SK-N-SH (cell line): ENCODE measurements at regions not wholly inside any gene's neighbourhood (a gene's known extent, or its start where the extent isn't known, plus 50 kb on each side); places are given as distances from the start of the nearest gene placed in this dataset.

Experiments used
- CTCF ChIA-PET: fragments of 300-600, 350-600 bp; formaldehyde crosslinking; extraction: SDS; loops from one replicate; lab custom pipeline; 2021; lab: Yijun Ruan, JAX
- POLR2A ChIA-PET: fragments of 350-600 bp; sonication (Branson Sonifier 250); formaldehyde crosslinking; extraction: SDS; loops from one replicate; lab custom pipeline; 2020; ENCODE audit warnings: antibody characterized with exemption, inconsistent platforms; lab: Yijun Ruan, JAX
- DNase-seq: peaks from one replicate; pipeline ENCODE4 v3.0.0; 2012
- H2AFZ ChIP-seq: fragments of 200-600 bp; sonication (generic); 2 replicates; pipeline ENCODE4 v1.8.1; 2016; ENCODE audit warnings: antibody characterized with exemption, mild to moderate bottlenecking, low read depth
- H3F3A ChIP-seq: fragments of 200-600 bp; sonication (generic); replicated peaks from 2 replicates; pipeline ENCODE3; 2016; ENCODE audit warnings: antibody characterized with exemption, mild to moderate bottlenecking; ENCODE audit not compliant: insufficient read depth
- H3K27ac ChIP-seq, 2 experiments: fragments of 200-500 bp in 1 of 2; fragments of 200-600 bp in 1 of 2; sonication (Bioruptor generic) in 1 of 2; sonication (generic), shearing (Covaris generic) in 1 of 2; 2 replicates each; pipeline versions ENCODE4 v1.5.1 to v1.6.1; 2014 to 2016; ENCODE audit warnings: low read depth in 2 of 2, inconsistent platforms in 1 of 2, low read length in 1 of 2, mild to moderate bottlenecking in 1 of 2, mixed read lengths in 1 of 2
- H3K27me3 ChIP-seq: fragments of 200-600 bp; sonication (generic), shearing (Covaris generic); 2 replicates; pipeline ENCODE4 v1.6.1; 2016; ENCODE audit warnings: mixed run types; ENCODE audit not compliant: insufficient read depth
- H3K36me3 ChIP-seq, 2 experiments: fragments of 200-500 bp in 1 of 2; fragments of 200-600 bp in 1 of 2; sonication (Bioruptor generic) in 1 of 2; sonication (generic) in 1 of 2; replicated peaks in 1 of 2; 2 replicates each; pipeline versions ENCODE3 to v1.5.1; 2014 to 2016; ENCODE audit warnings: low read length in 1 of 2, mild to moderate bottlenecking in 1 of 2; ENCODE audit not compliant: insufficient read depth in 2 of 2, control insufficient read depth in 1 of 2
- H3K4me1 ChIP-seq, 2 experiments: fragments of 200-500 bp in 1 of 2; fragments of 200-600 bp in 1 of 2; sonication (Bioruptor generic) in 1 of 2; sonication (generic), shearing (Covaris generic) in 1 of 2; 2 replicates each; pipeline versions ENCODE4 v1.5.1 to v1.6.1; 2014 to 2016; ENCODE audit warnings: low read depth in 1 of 2, low read length in 1 of 2, mixed run types in 1 of 2; ENCODE audit not compliant: insufficient read depth in 2 of 2, control insufficient read depth in 1 of 2
- H3K4me2 ChIP-seq: fragments of 200-600 bp; sonication (generic), shearing (Covaris generic); 2 replicates; pipeline ENCODE4 v1.6.1; 2017; ENCODE audit warnings: mixed run types
- H3K4me3 ChIP-seq, 2 experiments: fragments of 200-500 bp in 1 of 2; fragments of 200-600 bp in 1 of 2; sonication (Bioruptor generic) in 1 of 2; sonication (generic), shearing (Covaris generic) in 1 of 2; 2 replicates each; pipeline versions ENCODE4 v1.5.1 to v1.8.1; 2014 to 2016; ENCODE audit warnings: low read depth in 2 of 2, inconsistent platforms in 1 of 2, low read length in 1 of 2, mild to moderate bottlenecking in 1 of 2, mixed read lengths in 1 of 2, moderate library complexity in 1 of 2
- H3K79me2 ChIP-seq: fragments of 200-600 bp; sonication (generic); 2 replicates; pipeline ENCODE4 v1.8.1; 2017; ENCODE audit warnings: mild to moderate bottlenecking; ENCODE audit not compliant: insufficient read depth
- H3K9ac ChIP-seq: fragments of 200-600 bp; sonication (generic); 2 replicates; pipeline ENCODE4 v1.6.1; 2017; ENCODE audit warnings: mixed run types
- H3K9me2 ChIP-seq: fragments of 200-600 bp; sonication (generic); 2 replicates; pipeline ENCODE4 v1.6.1; 2017; ENCODE audit warnings: mixed run types
- H3K9me3 ChIP-seq: fragments of 200-600 bp; sonication (generic); 2 replicates; pipeline ENCODE4 v1.6.1; 2017; ENCODE audit warnings: mixed run types, mild to moderate bottlenecking, moderate library complexity
- H4K20me1 ChIP-seq: fragments of 200-600 bp; sonication (generic); 2 replicates; pipeline ENCODE4 v1.6.1; 2017; ENCODE audit warnings: mild to moderate bottlenecking, mixed run types; ENCODE audit not compliant: insufficient read depth
- CTCF ChIP-seq: fragments of 200-600 bp; sonication (generic); IDR thresholded peaks from 2 replicates; pipeline ENCODE4 v1.6.1; 2017; ENCODE audit warnings: antibody characterized with exemption, mild to moderate bottlenecking, moderate library complexity
- ELF1 ChIP-seq: IDR thresholded peaks from 2 replicates; pipeline ENCODE4 v1.4.0; 2012
- FOSL2 ChIP-seq: IDR thresholded peaks from 2 replicates; pipeline ENCODE4 v1.4.0; 2012; ENCODE audit warnings: low read depth, mild to moderate bottlenecking, moderate library complexity, borderline replicate concordance
- FOXJ3 ChIP-seq: sonication (generic); formaldehyde crosslinking; IDR thresholded peaks from 2 replicates; pipeline ENCODE4 v1.5.1; 2020; ENCODE audit warnings: mild to moderate bottlenecking, missing genetic modification reagents
- FOXM1 ChIP-seq: IDR thresholded peaks from 2 replicates; pipeline ENCODE4 v1.4.0; 2012; ENCODE audit warnings: low read depth, mild to moderate bottlenecking
- GATA2 ChIP-seq: sonication (generic); formaldehyde crosslinking; IDR thresholded peaks from 2 replicates; pipeline ENCODE4 v1.5.0; 2020; ENCODE audit warnings: mild to moderate bottlenecking, missing genetic modification reagents
- JUND ChIP-seq: IDR thresholded peaks from 2 replicates; pipeline ENCODE4 v1.4.0; 2012
- MEF2A ChIP-seq: IDR thresholded peaks from 2 replicates; pipeline ENCODE4 v1.4.0; 2012; ENCODE audit warnings: low read depth, borderline replicate concordance
- NFIC ChIP-seq: IDR thresholded peaks from 2 replicates; pipeline ENCODE4 v1.4.0; 2012; ENCODE audit warnings: borderline replicate concordance
- PBX3 ChIP-seq: IDR thresholded peaks from 2 replicates; pipeline ENCODE4; 2012
- POLR2AphosphoS5 ChIP-seq: IDR thresholded peaks from 2 replicates; pipeline ENCODE4 v1.6.1; 2012; ENCODE audit warnings: low read depth, low read length
- RAD21 ChIP-seq: IDR thresholded peaks from 2 replicates; pipeline ENCODE4 v1.6.1; 2012; ENCODE audit warnings: mild to moderate bottlenecking, low read length
- RCOR1 ChIP-seq: fragments of 150-350 bp; IDR thresholded peaks from 2 replicates; pipeline ENCODE4 v1.6.1; 2017; ENCODE audit warnings: antibody characterized with exemption, low read length
- RFX5 ChIP-seq: IDR thresholded peaks from 2 replicates; pipeline ENCODE4 v1.6.1; 2012; ENCODE audit warnings: mild to moderate bottlenecking, improper control_type of control experiment, low read length
- SIN3A ChIP-seq: IDR thresholded peaks from 2 replicates; pipeline ENCODE4 v1.6.1; 2012; ENCODE audit warnings: low read depth, mild to moderate bottlenecking, low read length, moderate library complexity, borderline replicate concordance
- SMC3 ChIP-seq: IDR thresholded peaks from 2 replicates; pipeline ENCODE4 v1.6.1; 2012; ENCODE audit warnings: low read depth, low read length, improper control_type of control experiment
- TCF12 ChIP-seq: IDR thresholded peaks from 2 replicates; pipeline ENCODE4 v1.4.0; 2012
- TEAD4 ChIP-seq: IDR thresholded peaks from 2 replicates; pipeline ENCODE4 v1.4.0; 2012; ENCODE audit warnings: mild to moderate bottlenecking, borderline replicate concordance; ENCODE audit not compliant: insufficient read depth
- USF2 ChIP-seq: fragments of 150-350 bp; IDR thresholded peaks from 2 replicates; pipeline ENCODE4 v1.6.1; 2017; ENCODE audit warnings: antibody characterized with exemption, low read length, low read depth, borderline replicate concordance
- YY1 ChIP-seq: IDR thresholded peaks from 2 replicates; pipeline ENCODE4 v1.4.0; 2012; ENCODE audit warnings: low read depth, mild to moderate bottlenecking
- ZBTB33 ChIP-seq: IDR thresholded peaks from 2 replicates; pipeline ENCODE4 v1.4.0; 2012; ENCODE audit warnings: low read depth, borderline replicate concordance
- WGBS: methylation state at CpG from one replicate; pipeline ENCODE4 v1.1.6; 2017; ENCODE audit warnings: low lambda C conversion rate; 5-methylcytosine and 5-hydroxymethylcytosine counted together

GRCh38 chr5:74282490-74282889, 358.0 kb downstream of the ENC1 start:
- no peaks in the 10 kb centered on the region for H3K9me3 ChIP-seq
- POLR2A ChIA-PET: no interaction called here
- DNase-seq: no peak

GRCh38 chr5:74281166-74281565, 359.4 kb downstream of the ENC1 start:
- H3K4me1 ChIP-seq: peaks cover 0 to 2% of the 10 kb centered on the region in 2 experiments; a peak in 1 of 4 replicates
- DNase-seq: no peak
- ChIA-PET CTCF (no interaction called here), POLR2A (no interaction called here)
- no peaks in the 10 kb centered on the region for H3K36me3 ChIP-seq
- no peaks in the 10 kb centered on the region for H3K79me2 ChIP-seq
- WGBS: 77% methylated on average over 6 of the region's 6 CpGs
- H3K4me2 ChIP-seq: no peak overlapping the region
- no peaks in the 10 kb centered on the region for H4K20me1 ChIP-seq
- no peak overlapping the region for H2AFZ ChIP-seq
- TF ChIP-seq NFIC (no peak), FOSL2 (no peak), JUND (no peak), ELF1 (no peak), TCF12 (no peak), FOXJ3 (no peak), CTCF (no peak), FOXM1 (no peak), SMC3 (no peak), USF2 (no peak), TEAD4 (no peak), ZBTB33 (no peak), PBX3 (no peak)
- H3F3A ChIP-seq: no peaks in the 10 kb centered on the region
- no peak overlapping the region for H3K27ac ChIP-seq
- H3K4me3 ChIP-seq: no peak overlapping the region
- no peaks in the 10 kb centered on the region for H3K27me3 ChIP-seq
- H3K9ac ChIP-seq: no peak overlapping the region
- H3K9me3 ChIP-seq: no peaks in the 10 kb centered on the region
- no peaks in the 10 kb centered on the region for H3K9me2 ChIP-seq

More at GRCh38 chr5:74282490-74282889, 358.0 kb downstream of the ENC1 start:
- 72% methylated on average over 5 of the region's 5 CpGs for WGBS
- no peak overlapping the region for H3K9ac ChIP-seq
- no peak overlapping the region for H3K4me3 ChIP-seq
- H3K4me2 ChIP-seq: no peak overlapping the region
- H3K79me2 ChIP-seq: no peaks in the 10 kb centered on the region
- no peak overlapping the region for H3K27ac ChIP-seq
- no peaks in the 10 kb centered on the region for H4K20me1 ChIP-seq
- H3K36me3 ChIP-seq: no peaks in the 10 kb centered on the region
- H3F3A ChIP-seq: no peaks in the 10 kb centered on the region
- peaks cover 0 to 2% of the 10 kb centered on the region in 2 experiments; a peak in 2 of 4 replicates for H3K4me1 ChIP-seq
- CTCF ChIA-PET: no interaction called here
- TF ChIP-seq NFIC (no peak), YY1 (no peak), RAD21 (no peak), FOXM1 (no peak), RCOR1 (no peak), FOSL2 (no peak), TEAD4 (no peak), GATA2 (no peak), ELF1 (no peak), RFX5 (no peak), JUND (no peak), SIN3A (no peak), TCF12 (no peak), POLR2AphosphoS5 (no peak), ZBTB33 (no peak), MEF2A (no peak)
- no peaks in the 10 kb centered on the region for H3K9me2 ChIP-seq
- no peaks in the 10 kb centered on the region for H3K27me3 ChIP-seq
- no peak overlapping the region for H2AFZ ChIP-seq
